Stimulated activated CD4-positive, alpha-beta T cell treated with anti-CD3 and anti-CD28 coated beads, Interleukin-4, amount 100 ng/mL, for 4 hours (primary cell): ENCODE measurements at regions not wholly inside any gene's neighbourhood (a gene's known extent, or its start where the extent isn't known, plus 50 kb on each side); places are given as distances from the start of the nearest gene placed in this dataset.
"Not testable (repeated sequence)": the region's sequence is repeated elsewhere in the genome, so short reads cannot be mapped to it uniquely, and the experiment has no call there.

Experiments
- DNase-seq, 2 experiments: peaks; one replicate each; pipeline ENCODE4 v3.0.0-alpha.2; 2020

DNA sequence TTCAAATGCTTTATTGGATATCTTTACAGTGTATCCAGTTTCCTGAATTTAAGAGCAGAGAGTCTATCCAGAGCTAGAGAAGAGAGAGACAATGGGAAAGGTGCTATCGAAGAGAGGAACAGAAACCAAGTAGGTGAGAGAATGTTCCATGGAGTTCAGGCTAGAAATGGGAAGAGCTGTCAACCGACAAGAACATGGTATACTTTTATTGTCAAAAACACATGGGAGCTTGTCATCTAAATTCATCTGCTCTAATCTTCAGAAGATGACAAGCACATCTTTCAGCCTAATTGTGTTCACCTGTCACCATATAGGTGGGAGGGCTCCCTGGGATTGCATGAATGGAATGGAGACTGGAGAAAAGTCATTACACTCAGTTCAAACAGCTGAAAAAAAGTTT is 690.4 kb upstream of the LRATD1 start:
- no peak for DNase-seq

DNA sequence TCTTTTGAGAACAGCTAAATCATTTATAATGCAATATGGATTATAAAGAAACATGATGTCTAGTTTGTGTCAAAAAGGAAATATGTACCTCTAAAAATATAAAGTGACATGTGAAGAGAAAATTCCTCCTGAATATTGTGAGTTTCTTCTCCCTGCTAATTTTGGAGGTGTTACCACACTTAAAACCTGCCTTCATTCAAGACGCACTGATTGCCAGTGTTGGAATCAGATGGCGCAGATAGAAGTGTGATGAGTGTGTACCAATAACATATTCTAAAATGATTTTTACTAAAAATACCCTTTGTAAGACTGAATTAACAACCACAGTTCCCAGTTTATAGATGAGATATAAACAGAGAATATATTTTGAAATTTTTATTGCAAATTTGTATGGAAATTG is 681.8 kb upstream of the LRATD1 start:
- no peak for DNase-seq

DNA sequence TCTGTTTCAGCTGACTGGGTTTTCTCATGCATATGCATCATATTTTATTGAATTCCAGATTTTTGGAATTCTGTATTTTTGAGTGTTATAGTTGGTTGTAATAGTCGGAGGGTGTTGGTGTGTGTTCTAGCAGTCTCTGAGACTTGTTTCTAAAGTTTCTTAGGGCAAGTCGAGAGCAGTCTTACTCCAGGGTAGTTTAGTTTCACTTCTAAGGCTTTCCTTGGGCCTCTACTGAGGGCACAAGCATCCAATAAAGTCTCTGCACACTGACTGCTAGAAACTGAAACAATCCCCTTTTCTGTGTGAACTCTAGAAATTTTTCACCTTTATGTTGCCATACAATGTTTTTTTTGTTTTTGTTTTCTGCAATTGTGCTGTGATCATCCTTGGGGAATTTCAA is 663.7 kb upstream of the LRATD1 start:
- DNase-seq = no peak

DNA sequence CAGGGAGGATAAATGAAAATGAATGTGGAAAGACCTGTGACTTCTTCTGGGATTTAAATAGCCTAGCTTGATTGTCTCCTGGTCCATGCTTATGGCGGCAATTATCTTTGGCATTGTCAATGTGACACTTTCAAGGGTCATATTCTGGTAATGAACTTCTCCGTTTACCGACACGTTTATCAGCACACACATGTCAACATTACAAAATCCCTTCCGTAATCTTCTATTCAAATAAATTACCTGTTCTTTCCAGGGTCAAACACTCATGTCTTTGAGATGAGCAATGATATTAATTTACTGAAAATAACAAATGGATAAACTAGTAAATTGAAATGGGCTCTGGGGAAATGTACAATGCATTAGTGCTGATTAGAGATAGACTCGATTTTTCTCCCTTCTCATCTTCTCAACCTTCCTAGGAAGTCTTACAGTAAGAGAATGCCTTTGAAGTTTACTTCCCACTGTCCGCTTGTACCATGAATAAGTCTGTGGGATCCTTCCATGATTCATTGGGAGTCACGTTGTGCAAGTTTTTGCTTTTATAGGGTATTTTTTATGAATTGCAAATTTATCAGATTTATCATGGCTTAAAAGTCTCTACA is 646.3 kb upstream of the LRATD1 start:
- no peak for DNase-seq

DNA sequence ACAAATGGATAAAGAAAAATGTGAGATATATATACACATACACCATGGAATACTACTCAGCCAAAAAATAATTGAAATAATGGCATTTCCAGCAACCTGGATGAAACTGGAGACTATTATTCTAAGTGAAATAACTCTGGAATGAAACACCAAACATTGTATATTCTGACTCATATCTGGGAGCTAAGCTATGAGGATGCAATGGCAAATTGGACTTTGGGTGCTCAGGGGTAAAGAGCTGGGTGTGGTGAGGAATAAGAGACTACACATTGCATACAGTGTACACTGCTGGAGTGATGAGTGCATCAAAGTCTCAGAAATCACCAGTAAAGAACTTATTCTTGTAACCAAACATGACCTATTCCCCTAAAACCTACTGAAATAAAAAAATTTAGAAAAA is 636.0 kb upstream of the LRATD1 start:
- DNase-seq = no peak

DNA sequence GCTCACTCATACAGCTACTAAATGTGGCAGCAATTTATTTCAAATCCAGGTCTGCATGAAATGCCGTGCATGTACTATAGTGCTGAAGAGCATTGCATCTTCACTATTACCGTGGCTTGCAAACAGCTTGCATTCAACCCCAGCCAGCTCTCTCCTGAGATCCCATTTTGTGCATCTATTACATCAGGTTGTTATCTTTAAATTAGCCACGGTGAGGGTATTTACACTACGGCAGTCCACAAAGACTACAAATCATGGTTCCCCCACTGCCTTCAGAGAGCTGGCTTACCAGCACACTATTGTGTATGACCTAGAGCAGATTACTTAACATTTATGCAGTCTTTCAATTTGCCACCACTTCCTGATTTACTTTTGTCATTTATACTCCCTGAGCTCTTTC is 621.3 kb upstream of the LRATD1 start:
- no peak for DNase-seq

DNA sequence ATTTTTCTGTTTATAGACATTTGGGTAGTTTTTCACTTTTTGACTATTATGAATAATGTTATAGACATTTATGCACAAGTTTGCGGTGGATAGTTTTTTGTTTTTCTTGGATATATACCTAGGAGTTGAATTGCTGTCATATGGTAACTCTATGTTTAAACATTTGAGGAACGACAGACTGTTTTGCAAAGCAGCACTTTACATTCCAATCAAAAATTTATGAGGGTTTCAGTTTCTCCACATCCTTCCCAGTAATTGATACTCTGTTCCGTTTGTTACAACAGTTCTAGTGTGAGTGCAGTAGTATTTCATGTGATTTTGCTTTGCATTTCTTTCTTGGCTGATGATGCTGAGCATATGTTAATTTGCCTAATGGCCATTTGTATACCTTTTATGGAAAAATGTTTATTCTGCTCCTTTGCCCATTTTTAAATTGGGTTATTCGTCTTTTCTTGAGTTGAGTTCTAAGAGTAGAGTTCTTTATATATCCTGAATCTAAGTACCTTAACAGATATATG is 617.3 kb upstream of the LRATD1 start:
- no peak for DNase-seq

DNA sequence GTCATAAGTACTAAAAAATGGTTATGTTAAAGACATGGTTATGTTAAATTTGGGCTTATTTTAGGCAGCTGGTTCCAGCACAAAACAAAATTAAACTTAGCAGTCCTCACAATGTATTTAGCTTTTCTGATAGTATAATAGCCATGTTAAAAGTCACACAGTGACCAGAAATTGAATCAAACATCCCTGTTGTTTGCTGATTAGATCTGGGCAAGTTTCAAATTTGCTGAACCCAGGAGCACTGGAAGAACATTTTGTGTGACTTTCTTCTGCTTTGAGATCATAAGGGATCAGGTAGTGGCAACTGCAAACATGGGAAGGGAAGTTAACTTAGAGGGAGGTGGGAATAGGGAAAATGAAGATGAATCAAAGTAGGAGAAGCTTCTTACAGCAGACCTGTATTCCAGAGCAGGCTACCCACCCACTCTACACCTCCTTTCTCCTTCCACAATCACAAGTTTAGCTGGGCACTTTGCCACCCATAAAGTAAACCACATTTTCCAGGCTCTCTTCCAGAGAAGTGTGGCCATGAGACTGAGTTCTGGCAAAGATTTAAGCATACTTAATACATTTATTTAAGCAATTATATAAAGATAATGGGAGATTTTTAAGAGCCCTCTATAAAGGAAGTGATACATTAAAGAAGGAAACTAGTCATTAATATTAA is 616.1 kb upstream of the LRATD1 start:
- no peak for DNase-seq

DNA sequence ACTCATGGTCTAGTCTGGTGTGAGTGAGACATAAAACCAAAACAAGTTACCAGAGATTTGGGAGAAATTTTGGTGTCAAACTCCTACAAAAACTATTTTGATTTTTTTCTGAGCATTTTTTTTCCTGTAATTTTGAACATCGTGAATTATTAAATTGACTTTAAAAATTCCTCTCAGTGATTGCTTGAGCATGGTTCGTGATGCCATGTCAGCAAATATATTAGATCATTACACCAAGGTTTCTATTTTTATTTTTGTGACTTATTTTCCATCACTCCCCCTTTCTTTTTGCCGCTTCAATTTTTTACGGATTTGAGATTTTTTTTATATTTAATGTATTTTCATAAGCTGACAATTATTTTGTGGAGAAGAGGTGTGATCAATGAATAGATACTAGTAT is 613.9 kb upstream of the LRATD1 start:
- no peak for DNase-seq

DNA sequence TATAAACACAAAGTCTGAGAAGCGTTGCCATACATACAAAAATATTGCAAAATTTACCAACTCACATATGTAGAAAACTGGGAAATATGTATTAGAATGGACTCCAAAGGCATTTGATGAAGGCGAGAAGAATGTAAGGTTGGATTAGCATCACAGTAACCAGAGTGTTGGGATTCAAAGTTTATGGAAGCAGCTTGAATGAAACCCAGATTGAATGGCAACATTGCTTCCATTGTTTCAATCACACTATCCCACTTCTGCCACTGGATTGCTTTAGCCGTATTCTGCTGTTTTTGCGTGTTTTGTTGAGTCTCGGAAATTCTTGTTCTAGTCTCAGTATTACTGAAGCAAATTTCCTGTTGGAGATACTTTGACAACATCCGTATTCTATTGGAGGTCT is 609.0 kb upstream of the LRATD1 start:
- DNase-seq = no peak

DNA sequence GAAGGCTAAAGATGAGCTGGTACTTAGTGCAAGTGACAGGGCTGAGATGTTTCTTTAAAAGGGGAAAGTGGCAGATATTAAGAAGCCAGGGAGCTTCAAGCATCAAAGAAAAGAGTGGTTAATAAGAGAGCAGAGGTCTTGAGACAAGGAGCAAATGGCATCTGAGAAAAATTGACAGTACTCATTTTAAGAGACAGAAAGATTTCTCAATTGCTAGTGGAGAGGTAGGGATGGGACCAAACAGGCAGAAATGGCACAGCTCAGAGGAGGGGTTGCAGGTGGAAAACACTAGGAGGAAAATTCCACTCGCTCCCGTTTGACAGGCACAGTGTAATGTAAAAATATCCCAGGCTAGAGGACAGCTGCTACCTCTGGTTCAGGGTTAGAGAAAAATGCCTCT is 593.4 kb upstream of the LRATD1 start:
- DNase-seq = no peak

DNA sequence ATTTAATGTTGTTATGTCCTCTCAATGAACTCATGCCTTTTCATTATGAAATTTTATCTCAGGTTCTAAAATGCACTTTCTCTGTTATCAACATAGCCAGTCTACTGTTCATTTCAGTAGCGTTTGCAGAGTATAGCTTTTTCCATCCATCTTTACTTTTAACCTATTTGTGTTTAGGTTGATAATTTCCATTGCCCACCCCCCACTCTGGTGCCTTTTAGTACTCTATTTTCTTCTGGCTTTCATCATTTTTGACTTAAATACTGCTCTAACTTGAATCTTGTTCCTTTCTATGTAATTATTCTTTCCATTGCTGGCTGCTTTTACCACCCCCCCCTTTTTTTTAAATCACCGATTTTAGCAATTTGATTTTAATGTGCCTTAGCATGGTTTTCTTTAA is 585.0 kb upstream of the LRATD1 start:
- DNase-seq = no peak

DNA sequence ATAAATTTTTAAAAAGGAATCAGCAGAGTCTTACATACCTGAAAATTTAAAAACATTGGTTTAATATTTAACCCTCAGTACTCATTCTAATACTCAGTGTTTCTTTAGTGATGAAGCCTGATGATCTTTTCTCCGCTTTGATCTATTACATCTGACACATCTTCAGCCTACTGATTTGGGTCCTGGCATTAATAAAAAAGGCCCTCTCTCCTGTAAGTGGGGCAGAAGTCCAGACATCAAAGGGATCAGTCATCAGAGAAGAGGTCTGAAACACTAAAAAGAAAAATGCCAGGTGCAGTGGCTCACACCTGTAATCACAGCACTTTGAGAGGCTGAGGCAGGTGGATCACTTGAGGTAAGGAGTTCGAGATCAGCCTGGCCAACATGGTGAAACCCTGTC is 581.1 kb upstream of the LRATD1 start:
- DNase-seq = no peak

DNA sequence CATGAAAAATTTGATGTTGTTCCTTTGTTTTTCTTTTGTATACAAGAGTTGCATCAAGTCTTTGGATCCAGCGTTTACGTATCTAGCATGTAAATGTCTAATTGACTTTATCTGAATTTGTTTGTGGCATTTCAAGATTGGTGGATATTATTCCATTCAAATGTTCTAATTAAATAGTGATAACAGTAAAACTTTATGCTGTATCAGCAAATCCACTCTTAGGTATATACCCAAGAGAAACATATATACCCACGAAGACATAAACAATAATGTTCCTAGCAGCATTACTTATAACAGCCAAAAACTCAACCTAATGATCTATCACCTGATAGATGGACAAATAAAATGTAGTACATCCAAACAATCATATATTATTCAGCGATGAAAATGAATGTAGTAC is 579.4 kb upstream of the LRATD1 start:
- no peak for DNase-seq

DNA sequence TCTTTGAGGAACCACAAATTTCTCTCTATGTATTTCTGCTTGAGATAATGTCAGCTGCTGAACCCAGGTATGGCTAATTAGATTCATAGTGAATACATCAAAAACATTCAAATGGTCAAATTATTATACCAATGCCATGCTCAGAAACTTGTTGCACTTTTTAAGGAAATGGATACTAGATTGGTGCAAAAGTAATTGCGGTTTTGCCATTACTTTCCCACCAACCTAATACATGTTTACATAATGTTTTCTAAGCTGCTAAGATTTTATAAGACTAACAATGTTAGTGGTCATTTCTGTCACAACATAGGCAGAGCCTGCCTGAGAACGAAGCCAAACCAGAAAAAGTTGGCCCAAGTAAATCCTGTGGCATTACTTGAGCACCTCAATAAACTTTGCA is 568.2 kb upstream of the LRATD1 start:
- no peak for DNase-seq

DNA sequence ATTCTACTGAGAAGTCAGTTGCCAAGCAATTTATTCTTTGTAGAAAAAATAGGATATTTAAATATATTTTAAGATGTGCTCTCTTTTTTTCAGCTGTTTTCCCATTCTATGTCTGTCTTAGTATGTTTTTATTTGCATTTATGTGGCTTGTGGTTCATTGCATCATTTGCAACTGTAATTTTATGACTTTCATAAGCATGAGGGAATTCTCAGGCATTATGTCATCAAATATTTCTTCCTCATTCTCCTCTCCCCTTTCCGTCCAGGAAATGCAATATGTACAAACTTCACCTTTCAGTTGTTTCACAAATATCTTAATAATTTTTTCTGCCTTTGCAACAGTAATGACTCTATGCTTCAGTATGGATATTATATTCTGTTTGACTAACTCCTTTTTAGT is 560.2 kb upstream of the LRATD1 start:
- no peak for DNase-seq

DNA sequence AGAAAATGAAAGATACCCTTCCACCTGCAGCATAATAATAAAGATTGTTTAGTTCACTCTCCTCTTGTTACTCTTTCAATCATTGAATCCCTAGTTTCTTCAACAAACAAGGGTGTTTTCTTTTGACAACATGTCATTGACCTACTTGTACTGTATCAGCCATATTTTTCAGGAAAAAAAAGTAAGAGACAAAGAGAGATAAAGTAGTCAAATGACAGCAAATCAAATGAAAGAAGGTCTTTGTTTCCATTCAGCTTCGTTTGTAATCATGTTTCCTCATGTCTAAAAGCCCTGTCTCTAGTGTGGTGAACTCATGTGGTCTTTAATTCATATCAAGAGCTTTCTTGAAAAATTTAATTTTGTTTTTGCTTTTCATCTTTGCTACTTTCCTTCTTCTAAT is 557.8 kb upstream of the LRATD1 start:
- no peak for DNase-seq

DNA sequence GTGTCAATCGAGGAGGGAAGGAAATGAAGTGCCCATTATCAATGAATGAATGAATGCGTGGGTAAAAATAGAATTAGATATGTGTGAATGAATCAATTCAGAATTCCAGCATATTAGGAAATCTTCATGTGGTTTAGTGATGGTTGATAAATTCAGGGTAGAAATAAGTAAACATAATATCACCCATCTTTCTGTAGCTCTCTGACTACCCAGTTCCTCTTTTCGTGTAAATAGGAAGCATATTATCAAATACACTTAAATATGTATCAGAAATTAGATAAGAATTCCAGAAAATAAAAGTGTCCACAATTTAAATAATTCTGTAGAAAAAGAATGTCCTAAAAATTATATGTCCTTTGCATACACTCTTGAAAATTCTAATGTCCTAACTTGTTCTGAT is 552.9 kb upstream of the LRATD1 start:
- DNase-seq = no peak

DNA sequence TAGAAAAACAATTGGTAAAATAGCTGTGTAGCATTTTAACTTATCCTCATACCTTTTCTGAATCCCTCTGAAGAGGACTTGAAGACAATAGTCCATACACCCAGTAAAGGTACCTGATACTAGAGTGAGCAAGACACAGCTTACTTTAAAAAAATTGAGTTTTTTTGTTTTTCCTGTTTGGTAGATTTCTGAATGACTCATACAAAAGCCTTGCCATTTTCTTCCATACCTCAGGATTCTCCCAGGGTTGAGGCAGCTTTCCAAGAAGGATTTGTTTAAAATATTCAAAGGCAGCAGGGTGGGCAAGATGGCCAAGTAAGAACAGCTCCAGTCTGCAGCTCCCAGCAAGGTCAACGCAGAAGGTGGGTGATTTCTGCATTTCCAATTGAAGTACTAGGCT is 551.0 kb upstream of the LRATD1 start:
- no peak for DNase-seq

DNA sequence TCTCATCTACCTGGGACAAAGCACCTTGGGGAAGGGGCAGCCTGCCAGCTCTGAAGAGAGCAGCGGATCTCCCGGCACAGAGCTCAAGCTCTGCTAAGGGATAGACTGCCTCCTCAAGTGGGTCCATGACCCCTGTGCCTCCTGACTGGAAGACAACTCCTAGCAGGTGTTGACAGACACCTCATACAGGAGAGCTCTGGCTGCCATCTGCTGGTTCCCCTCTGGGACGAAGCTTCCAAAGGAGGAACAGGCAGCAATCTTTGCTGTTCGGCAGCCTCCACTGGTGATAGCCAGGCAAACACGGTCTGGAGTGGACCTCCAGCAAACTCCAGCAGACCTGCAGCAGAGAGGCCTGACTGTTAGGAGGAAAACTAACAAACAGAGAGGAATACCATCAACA is 549.9 kb upstream of the LRATD1 start:
- DNase-seq = no peak

DNA sequence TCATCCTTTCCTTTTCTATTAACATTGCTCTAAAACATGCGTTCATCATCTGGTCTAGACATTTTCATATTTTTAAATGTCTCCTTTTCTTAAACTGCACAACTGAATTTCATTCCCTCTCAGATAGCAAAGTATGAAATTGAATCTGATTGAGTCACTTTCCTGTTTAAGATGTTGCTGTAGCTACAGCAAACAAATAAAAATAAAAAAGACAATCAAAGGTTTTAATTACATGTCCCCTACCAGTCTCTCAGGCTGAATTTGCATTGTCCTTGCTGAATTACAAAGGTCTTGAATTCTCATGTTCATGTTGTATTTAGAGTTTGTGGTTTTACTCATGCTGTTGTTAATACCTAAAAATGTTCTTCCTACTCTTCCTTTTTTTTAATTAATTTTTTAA is 537.9 kb upstream of the LRATD1 start:
- no peak for DNase-seq

DNA sequence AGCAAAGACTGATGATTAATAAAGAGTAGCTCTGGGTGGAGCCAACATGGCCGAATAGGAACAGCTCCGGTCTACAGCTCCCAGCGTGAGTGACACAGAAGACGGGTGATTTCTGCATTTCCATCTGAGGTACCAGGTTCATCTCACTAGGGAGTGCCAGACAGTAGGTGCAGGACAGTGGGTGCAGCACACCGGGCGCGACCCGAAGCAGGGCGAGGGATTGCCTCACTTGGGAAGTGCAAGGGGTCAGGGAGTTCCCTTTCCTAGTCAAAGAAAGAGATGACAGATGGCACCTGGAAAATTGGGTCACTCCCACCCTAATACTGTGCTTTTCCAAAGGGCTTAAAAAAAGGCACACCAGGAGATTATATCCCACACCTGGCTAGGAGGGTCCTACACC is 533.4 kb upstream of the LRATD1 start:
- not testable (repeated sequence) for DNase-seq

DNA sequence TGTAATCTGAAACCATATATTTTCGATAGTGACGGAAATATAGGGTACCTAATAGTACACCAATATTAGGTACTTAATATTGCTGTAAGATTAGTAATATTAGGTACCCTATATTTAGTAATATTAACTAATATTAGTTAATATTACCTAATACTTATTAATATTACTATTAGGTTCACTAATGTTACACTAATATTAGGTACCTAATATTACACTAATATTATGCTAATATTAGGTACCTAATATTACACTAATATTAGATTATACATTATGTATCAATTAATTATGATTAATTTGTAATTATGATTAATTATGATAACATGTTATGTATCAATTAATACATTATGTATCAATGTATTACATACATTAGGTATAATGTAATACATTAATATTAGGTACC is 518.2 kb upstream of the LRATD1 start:
- DNase-seq = no peak

DNA sequence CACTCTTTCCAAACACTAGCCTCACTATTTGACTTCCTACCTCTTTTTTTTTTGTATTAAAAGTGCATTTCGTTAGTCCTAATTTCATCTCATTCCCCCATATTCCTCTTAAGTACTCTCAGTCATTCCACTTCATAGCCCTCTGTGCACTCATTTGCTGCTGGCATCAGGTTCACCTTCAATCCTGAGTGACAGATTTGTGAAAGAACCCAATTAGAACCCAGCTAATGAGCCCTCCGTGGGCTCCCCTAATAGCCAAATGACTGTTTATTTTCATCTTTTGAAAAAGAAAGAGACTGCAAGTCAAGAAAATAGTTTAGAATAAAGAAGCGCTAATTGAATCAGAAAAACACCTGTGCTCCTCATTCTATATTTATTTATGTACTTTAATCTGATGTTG is 512.1 kb upstream of the LRATD1 start:
- no peak for DNase-seq

DNA sequence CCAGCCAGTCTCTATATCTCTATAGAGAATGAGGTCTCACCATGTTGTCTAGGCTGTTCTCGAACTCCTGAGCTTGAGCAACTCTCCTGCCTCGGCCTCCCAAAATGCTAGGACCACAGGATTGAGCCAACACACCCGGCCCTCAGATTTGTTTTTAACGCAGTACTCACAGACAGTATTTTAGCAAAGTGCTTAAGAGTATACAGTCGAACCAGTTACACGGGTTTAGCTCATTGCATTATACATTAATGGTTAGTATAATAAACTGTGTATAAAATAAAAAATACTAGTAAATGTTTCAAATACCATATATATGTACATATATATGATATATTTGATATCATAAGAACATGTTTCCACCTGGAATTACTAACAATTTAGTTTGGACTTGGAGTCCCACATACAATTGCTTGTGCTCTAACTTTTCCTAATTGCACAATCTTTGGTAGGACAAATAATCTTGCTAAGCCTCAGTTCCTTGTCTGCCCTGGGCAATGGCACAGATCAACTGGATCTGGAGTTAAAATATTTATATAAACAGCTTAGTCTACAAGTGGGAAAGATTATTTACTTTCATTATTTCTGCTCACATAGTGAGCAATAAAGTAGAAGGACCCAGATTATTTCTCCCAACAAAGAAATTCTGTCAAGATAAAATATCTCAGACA is 508.9 kb upstream of the LRATD1 start:
- DNase-seq = no peak
